ENCODE measurements at regions not wholly inside any gene's neighbourhood (a gene's known extent, or its start where the extent isn't known, plus 50 kb on each side); places are given as distances from the start of the nearest gene placed in this dataset.

GRCh38 chr16:50991436-50991835 is 159.6 kb downstream of the SALL1 start:
- Mint-ChIP-seq H3K27ac (no peak overlapping the region), H3K27me3 (ENCODE audit: low read depth, poor library complexity) (peaks cover 15% of the 10 kb centered on the region), H3K9me3 (no peaks in the 10 kb centered on the region), H3K36me3 (ENCODE audit: low read depth) (no peaks in the 10 kb centered on the region), H3K4me1 (no peaks in the 10 kb centered on the region), H3K4me3 (no peak overlapping the region)
- TF ChIP-seq CTCF (IDR thresholded peaks at IDR 0.05) = no peak
- DNase-seq = no peak

GRCh38 chr16:50991006-50991405 is 160.1 kb downstream of the SALL1 start:
- DNase-seq = no peak
- peaks cover 15% of the 10 kb centered on the region for H3K27me3 Mint-ChIP-seq (ENCODE audit: low read depth, poor library complexity)
- H3K27ac Mint-ChIP-seq = no peak overlapping the region
- no peaks in the 10 kb centered on the region for H3K36me3 Mint-ChIP-seq (ENCODE audit: low read depth)
- no peak for TF ChIP-seq CTCF (IDR thresholded peaks at IDR 0.05)
- no peaks in the 10 kb centered on the region for H3K4me1 Mint-ChIP-seq
- H3K9me3 Mint-ChIP-seq = no peaks in the 10 kb centered on the region
- no peak overlapping the region for H3K4me3 Mint-ChIP-seq

GRCh38 chr16:50989047-50989446 is 162.0 kb downstream of the SALL1 start:
- no peak overlapping the region for H3K4me3 Mint-ChIP-seq
- no peaks in the 10 kb centered on the region for H3K9me3 Mint-ChIP-seq
- no peak overlapping the region for H3K27ac Mint-ChIP-seq
- TF ChIP-seq CTCF (IDR thresholded peaks at IDR 0.05) = no peak
- H3K4me1 Mint-ChIP-seq = no peaks in the 10 kb centered on the region
- no peak for DNase-seq
- peaks cover 16% of the 10 kb centered on the region for H3K27me3 Mint-ChIP-seq (ENCODE audit: low read depth, poor library complexity)
- no peaks in the 10 kb centered on the region for H3K36me3 Mint-ChIP-seq (ENCODE audit: low read depth)

- H3K4me3 Mint-ChIP-seq = no peak overlapping the region
- DNase-seq = no peak
- no peak for TF ChIP-seq CTCF (IDR thresholded peaks at IDR 0.05)
- H3K27ac Mint-ChIP-seq = no peak overlapping the region
- H3K4me1 Mint-ChIP-seq = no peaks in the 10 kb centered on the region
- no peaks in the 10 kb centered on the region for H3K36me3 Mint-ChIP-seq (ENCODE audit: low read depth)
- H3K9me3 Mint-ChIP-seq = no peaks in the 10 kb centered on the region
- H3K27me3 Mint-ChIP-seq (ENCODE audit: low read depth, poor library complexity) = peaks cover 17% of the 10 kb centered on the region
These were observed 162.6 kb downstream of the SALL1 start for GRCh38 chr16:50988441-50988840.

GRCh38 chr16:50986453-50986852 is 164.6 kb downstream of the SALL1 start:
- H3K27ac Mint-ChIP-seq = no peak overlapping the region
- no peaks in the 10 kb centered on the region for H3K36me3 Mint-ChIP-seq (ENCODE audit: low read depth)
- no peaks in the 10 kb centered on the region for H3K4me1 Mint-ChIP-seq
- peaks cover 3% of the 10 kb centered on the region for H3K9me3 Mint-ChIP-seq
- peaks cover 17% of the 10 kb centered on the region for H3K27me3 Mint-ChIP-seq (ENCODE audit: low read depth, poor library complexity)
- TF ChIP-seq CTCF (IDR thresholded peaks at IDR 0.05) = no peak
- DNase-seq = no peak
- H3K4me3 Mint-ChIP-seq = no peak overlapping the region

- Mint-ChIP-seq H3K27me3 (ENCODE audit: low read depth, poor library complexity) (peaks cover 22% of the 10 kb centered on the region), H3K36me3 (ENCODE audit: low read depth) (no peaks in the 10 kb centered on the region), H3K4me1 (no peaks in the 10 kb centered on the region), H3K27ac (no peak overlapping the region), H3K9me3 (peaks cover 3% of the 10 kb centered on the region), H3K4me3 (no peak overlapping the region)
- no peak for DNase-seq
- no peak for TF ChIP-seq CTCF (IDR thresholded peaks at IDR 0.05)
These were observed 165.3 kb downstream of the SALL1 start for GRCh38 chr16:50985733-50986132.

All from nephron progenitor cell (in vitro differentiated cells).